Stimulated activated naive CD8-positive, alpha-beta T cell treated with anti-CD3 and anti-CD28 coated beads, Interleukin-15, Interleukin-2, amounts not matched to agents 100 U/mL and 50 U/mL, for 24 hours (primary cell): ENCODE measurements at regions not wholly inside any gene's neighbourhood (a gene's known extent, or its start where the extent isn't known, plus 50 kb on each side); places are given as distances from the start of the nearest gene placed in this dataset.

Source experiments
- ATAC-seq: fragments of 150-1000 bp; cut with Tn5 transposase; one replicate; pipeline ENCODE4 v1.10.0; 2021
- DNase-seq: peaks from one replicate; pipeline ENCODE4 v3.0.0; 2021

DNA sequence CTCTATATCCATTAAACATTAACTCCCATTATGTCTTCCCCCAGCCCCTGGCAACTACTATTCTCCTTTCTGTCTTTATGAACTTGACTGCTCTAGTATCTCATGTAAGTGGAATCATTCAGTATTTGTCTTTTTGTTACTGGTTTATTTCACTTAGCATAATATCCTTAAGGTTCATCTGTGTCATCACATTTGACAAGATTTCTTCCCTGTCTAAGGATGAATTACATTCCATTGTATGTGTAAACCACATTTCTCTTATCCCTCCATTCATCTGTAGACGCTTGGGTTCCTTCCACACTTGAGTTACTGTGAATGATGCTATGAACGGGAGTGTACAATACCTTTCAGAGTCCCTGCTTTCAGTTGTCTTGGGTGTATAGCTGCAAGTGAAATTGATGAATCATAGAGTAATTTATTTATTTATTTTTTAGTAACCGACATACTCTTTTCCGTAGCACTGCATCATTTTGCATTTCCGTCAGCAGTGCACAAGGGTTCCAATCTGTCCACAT lies 399.7 kb upstream of the RBFOX1 start:
- DNase-seq (no peak), ATAC-seq (no peak)

GRCh38 chr16:6929868-6930267 lies 402.8 kb upstream of the RBFOX1 start:
- no peak for DNase-seq
- no peak for ATAC-seq

- DNase-seq, result no peak
- ATAC-seq, result no peak
These were observed 405.9 kb upstream of the RBFOX1 start for GRCh38 chr16:6926762-6927161.

GRCh38 chr16:6926341-6926740 lies 406.3 kb upstream of the RBFOX1 start:
- ATAC-seq, result no peak

DNA sequence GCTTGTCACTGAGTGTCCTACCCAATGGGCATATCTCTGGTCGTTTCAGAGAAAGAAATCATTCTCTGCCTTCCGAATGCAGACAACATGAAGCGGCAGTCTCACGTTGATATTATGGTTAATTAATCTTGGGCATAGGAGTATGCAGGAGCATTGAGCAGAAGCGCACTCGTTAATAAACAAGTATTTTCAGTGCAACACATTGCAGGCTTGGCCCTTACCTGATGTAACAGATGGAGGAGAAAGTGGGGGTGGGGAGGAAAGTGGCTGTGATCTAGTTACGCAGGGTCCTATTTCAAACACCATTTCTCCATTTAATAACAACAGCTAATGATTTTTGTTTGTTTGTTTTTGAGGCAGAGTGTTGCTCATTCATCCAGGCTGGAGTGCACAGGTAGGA lies 414.0 kb upstream of the RBFOX1 start:
- DNase-seq (no peak), ATAC-seq (no peak)

More at GRCh38 chr16:6926341-6926740, 406.3 kb upstream of the RBFOX1 start:
- DNase-seq, result no peak

- no peak for ATAC-seq
- DNase-seq, result no peak
These were observed 415.7 kb upstream of the RBFOX1 start for GRCh38 chr16:6916946-6917345.

GRCh38 chr16:6913566-6913965 lies 419.1 kb upstream of the RBFOX1 start:
- ATAC-seq, result no peak

GRCh38 chr16:6910301-6910700 lies 422.3 kb upstream of the RBFOX1 start:
- DNase-seq (no peak), ATAC-seq (no peak)

More at GRCh38 chr16:6913566-6913965, 419.1 kb upstream of the RBFOX1 start:
- no peak for DNase-seq

DNA sequence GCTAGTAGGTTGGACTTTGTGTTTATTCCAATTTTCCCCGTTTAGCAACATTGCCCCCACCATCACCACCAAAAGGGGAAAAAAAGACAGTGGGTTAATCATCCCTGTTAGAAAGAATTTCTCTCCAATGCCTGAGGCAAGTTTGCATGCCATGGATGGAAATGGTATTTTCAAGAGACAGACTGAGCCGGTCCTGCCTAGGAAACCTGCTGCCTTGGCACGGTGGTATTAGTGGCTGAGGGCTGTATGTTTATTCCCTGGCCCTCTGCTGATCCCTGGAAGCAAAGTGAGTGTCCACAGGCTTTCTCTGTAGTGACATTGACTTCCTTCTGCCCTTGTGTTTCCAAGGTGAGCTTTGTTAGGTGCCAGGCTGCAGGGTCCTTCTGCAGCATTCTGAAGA lies 427.0 kb upstream of the RBFOX1 start:
- no peak for DNase-seq

DNA sequence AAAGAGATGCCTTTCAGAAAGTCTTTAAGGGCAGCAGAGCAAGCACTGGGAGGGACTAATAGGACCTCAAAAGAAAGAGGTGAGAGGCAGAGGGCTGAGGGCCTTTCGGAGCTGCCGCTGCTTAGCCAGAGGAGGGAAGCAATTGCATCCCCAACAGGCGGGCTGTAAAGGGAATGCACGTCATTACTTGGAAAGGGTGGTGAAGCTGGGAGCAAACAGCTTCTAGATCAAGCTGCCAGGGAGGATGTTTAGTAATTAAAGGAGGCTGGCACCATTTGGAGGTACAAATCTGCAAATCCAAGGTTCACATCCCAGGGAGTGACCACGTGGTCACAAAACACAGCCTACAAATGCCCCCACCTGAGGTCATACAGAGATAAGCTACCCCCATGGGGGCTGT lies 429.0 kb upstream of the RBFOX1 start:
- DNase-seq, result no peak

More for the DNA sequence above, 427.0 kb upstream of the RBFOX1 start:
- no peak for ATAC-seq

GRCh38 chr16:6898896-6899295 lies 433.7 kb upstream of the RBFOX1 start:
- ATAC-seq (no peak), DNase-seq (no peak)

More for the DNA sequence above, 429.0 kb upstream of the RBFOX1 start:
- no peak for ATAC-seq

DNA sequence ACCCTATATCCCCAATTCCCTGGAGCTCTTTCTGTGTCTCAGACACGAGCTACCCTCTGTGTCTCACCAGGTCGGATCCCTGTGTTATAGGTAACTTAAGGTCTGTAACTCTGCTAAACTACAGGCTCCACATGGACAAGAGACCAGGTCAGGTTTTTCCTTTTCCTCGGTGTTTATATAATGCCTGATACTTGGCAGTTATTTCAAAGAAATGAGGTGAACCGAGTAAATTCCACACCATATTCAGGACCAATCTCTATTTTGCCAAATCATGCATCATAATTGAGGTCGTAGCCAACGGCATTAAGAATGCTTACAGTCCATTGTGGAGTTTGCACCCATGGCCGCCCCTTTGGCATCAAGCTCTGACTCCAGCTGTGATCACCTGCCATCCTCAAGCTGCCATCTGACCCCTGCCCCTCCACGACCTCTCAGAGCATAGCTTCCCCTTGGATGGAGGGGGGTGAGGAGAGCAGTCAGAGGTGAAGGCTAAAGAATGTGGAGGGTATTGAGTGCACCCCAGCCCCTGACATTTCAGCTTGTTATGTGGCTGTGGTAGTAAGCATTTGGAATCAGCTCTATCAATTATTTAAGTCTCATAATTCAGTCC lies 434.7 kb upstream of the RBFOX1 start:
- ATAC-seq (no peak), DNase-seq (no peak)

DNA sequence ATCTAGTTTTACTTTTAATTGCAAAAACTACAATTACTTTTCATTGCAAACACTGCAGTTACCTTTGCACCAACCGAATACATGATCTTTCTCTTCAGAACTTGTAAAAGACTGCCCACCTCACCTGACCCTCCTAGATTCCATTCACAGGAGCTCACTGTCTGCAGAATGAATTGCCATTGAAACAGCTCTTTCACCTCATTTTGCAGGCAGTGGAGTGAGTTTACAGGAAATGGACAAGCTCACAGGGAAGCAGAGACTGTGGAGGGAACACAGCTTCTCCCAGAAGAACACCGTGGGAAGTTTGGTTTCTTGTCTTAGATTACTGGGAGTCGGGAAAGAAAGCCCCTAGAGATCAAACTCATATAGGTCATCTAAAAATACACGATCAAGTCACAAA lies 439.7 kb upstream of the RBFOX1 start:
- no peak for ATAC-seq
- DNase-seq, result no peak

- ATAC-seq (no peak), DNase-seq (no peak)
These were observed 441.1 kb upstream of the RBFOX1 start for GRCh38 chr16:6891496-6891895.

DNA sequence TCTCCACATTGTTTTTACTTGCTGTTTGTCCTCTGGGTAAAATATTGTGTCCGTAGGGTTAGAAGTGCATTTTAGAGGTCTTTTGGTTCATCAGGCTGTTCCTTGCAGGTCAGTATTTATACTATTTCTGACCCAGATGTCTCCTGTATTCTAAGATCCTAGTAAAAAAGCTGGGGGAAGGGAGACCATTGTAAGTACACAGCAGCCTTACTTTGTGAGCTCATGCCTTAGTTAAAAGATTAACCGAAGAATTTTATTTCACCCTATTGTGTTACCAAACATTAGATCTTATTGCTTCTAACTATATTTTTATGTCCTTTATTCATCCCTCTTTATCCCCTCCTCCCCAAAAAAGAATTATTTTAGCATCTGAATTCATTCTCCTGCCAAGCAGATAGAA lies 444.1 kb upstream of the RBFOX1 start:
- ATAC-seq (no peak), DNase-seq (no peak)

GRCh38 chr16:6884002-6884401 lies 448.6 kb upstream of the RBFOX1 start:
- DNase-seq (no peak), ATAC-seq (no peak)

- DNase-seq (no peak), ATAC-seq (no peak)
These were observed 452.4 kb upstream of the RBFOX1 start for GRCh38 chr16:6880263-6880662.

DNA sequence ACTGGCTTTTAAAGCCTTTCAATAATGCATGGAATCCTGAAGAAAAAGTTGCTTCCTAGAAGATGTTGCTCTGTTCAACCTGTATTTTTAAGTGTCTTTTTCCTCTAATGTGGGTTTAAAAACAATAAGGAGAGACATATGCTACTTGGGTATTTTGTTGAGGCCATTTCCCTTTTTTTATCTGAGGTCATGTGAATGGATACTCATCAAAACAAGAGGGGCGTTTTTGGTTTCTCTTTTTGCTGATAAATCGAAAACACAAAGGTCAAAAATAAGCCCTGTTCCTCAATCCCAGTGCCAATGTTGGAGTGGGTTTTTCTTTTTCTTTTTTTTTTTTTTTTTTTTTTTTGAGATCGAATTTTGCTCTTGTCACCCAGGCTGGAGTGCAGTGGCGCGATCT lies 468.0 kb upstream of the RBFOX1 start:
- DNase-seq (no peak), ATAC-seq (no peak)

- ATAC-seq (no peak), DNase-seq (no peak)
These were observed 468.4 kb upstream of the RBFOX1 start for GRCh38 chr16:6864244-6864643.

DNA sequence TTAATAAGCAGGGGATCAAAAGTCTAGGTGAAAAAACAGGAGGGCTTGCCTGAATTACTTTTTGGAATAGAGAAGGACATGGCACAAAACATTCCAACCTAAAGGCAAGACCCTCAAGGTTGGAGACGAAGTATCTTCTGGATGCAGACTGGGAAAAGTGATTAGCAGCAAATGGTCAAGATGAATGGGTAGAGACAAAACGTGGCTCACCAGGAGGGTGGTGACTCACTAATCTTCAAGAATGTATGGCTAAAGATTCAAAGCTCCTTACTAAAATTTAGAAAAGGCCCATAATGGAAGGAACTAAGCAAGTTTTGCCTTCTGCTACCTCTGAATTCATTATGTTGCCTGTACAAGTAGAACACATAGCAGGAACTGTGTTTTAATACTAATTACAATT lies 469.5 kb upstream of the RBFOX1 start:
- ATAC-seq, result no peak
- no peak for DNase-seq

- no peak for DNase-seq
- no peak for ATAC-seq
These were observed 470.7 kb upstream of the RBFOX1 start for GRCh38 chr16:6861815-6862477.

DNA sequence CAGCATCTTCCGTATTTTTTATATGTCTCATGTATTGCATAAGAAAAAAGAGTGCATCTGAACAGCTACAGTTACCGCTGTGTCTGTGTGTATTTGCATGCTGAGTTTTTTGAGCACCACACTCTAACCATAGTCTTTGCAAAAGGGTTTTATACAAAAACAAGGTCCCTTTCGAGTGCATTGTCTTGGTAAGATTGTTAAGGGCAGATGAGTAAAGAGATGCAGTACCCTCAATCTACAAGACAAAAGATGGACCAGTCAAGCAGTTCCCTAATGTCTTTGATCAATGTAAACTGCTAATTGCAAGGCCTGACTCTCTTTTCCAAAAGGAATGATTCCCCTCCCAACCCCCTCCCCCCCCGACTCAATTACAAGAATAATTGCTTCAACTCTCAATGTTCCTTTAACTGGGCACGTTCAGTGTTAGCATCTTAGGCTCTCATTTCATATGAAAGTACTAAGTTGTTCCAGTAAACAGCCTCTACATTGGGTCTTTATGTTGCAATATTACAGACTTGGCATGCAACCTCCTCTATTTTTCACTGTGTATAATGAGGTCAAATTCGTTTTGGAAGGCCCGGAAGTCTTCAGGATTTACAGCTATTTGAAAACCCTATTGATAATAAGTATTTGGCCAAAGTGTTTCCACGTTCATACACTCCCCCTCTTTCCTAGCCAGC lies 471.4 kb upstream of the RBFOX1 start:
- DNase-seq (no peak), ATAC-seq (no peak)

- DNase-seq (no peak), ATAC-seq (no peak)
These were observed 475.1 kb upstream of the RBFOX1 start for GRCh38 chr16:6857575-6857974.
